BLaER1 treated with 17β-estradiol and CSF1 and Interleukin-3, amounts not matched to agents 10 nM and 100 nM (cell line): ENCODE measurements at regions not wholly inside any gene's neighbourhood (a gene's known extent, or its start where the extent isn't known, plus 50 kb on each side); places are given as distances from the start of the nearest gene placed in this dataset.

Experiments
- H3K27ac ChIP-seq, 11 experiments: shearing (Covaris generic); formaldehyde crosslinking; 2 replicates each; pipeline ENCODE4 v1.8.1; 2022
- H3K27me3 ChIP-seq, 11 experiments: shearing (Covaris generic); formaldehyde crosslinking; 2 replicates each; pipeline ENCODE4 v1.8.1; 2022
- H3K36me3 ChIP-seq, 11 experiments: shearing (Covaris generic); formaldehyde crosslinking; 2 replicates each; pipeline ENCODE4 v1.8.1; 2022
- H3K4me1 ChIP-seq, 10 experiments: shearing (Covaris generic); formaldehyde crosslinking; 2 replicates each; pipeline ENCODE4 v1.8.1; 2022
- H3K4me2 ChIP-seq, 11 experiments: shearing (Covaris generic); formaldehyde crosslinking; 2 replicates each; pipeline ENCODE4 v1.8.1; 2022
- H3K4me3 ChIP-seq, 10 experiments: shearing (Covaris generic); formaldehyde crosslinking; 2 replicates each; pipeline ENCODE4 v1.8.1; 2022
- H3K9ac ChIP-seq, 11 experiments: shearing (Covaris generic); formaldehyde crosslinking; 2 replicates each; pipeline ENCODE4 v1.8.1; 2022
- H3K9me3 ChIP-seq, 11 experiments: shearing (Covaris generic); formaldehyde crosslinking; replicated peaks in 1 of 11; 2 replicates each; pipeline ENCODE4 v1.8.1; 2022
- H4K20me1 ChIP-seq, 11 experiments: shearing (Covaris generic); formaldehyde crosslinking; 2 replicates each; pipeline ENCODE4 v1.8.1; 2022
- Cebpa-rat ChIP-seq, 11 experiments: shearing (Covaris generic); IDR thresholded peaks; 2 replicates each; pipeline ENCODE4 v1.8.1; 2022

DNA sequence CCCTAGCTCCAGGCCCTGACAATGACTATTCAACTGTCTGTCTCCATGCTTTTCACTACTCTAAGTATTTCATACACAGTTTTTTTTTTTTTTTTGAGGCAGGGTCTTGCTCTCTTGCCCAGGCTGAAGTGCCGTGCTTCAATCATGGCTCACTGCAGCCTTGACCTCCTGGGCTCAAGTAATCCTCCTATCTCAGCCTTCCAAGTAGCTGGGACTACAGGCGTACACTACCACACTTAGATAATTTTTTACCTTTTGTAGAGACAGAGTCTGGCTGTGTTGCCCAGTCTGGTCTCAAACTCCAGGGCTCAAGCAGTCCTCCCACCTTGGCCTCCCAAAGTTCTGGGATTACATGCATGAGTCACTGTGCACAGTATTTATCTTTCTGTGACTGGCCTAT is 815.4 kb downstream of the DACH1 start:
- no peak overlapping the region for H3K9ac ChIP-seq
- no peaks in the 10 kb centered on the region for H4K20me1 ChIP-seq
- peaks cover 9 to 23% (median 17%) of the 10 kb centered on the region in 11 experiments; a peak in 20 of 22 replicates for H3K9me3 ChIP-seq
- no peak for TF ChIP-seq Cebpa-rat (IDR thresholded peaks at IDR 0.05)
- H3K4me2 ChIP-seq: no peak overlapping the region
- peaks cover 0 to 11% (median 6%) of the 10 kb centered on the region in 10 experiments; a peak in 7 of 20 replicates for H3K4me1 ChIP-seq
- no peak overlapping the region for H3K27ac ChIP-seq
- no peaks in the 10 kb centered on the region for H3K27me3 ChIP-seq
- H3K36me3 ChIP-seq: no peaks in the 10 kb centered on the region; a peak in 1 of 22 replicates
- H3K4me3 ChIP-seq: no peak overlapping the region

DNA sequence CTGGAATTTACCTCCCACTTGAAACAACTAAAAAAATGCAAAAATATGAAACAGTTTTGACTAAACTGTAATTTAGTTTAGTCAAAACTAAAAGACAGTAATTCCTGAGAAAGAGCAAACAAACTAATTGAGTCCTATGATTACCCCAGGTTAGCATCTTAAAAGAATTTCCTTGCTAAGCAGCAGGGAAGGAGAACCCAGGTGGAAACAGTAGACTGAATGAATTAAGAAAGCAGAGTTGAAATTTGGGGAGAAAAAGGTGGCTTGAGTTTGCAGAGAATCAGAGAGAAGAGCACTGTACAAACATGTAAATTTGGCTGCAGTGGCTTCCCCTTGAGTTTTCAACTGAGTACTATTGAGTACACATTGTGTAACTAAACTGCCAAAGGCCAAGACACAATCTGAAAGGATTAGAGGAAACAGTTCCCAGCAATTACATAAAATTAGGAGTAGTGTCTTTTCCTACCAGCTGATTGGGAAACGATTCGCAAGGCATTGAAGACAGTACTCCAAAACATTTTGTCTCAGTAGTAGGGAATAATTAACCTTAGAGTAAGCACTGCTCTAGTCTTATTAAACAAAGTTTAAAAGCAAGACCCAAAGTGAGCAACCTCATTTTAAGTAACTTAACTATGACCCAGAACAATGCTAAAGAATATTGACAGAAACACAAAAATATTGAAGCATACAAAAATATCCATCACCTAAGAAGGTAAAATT is 820.5 kb downstream of the DACH1 start:
- no peak overlapping the region for H3K4me2 ChIP-seq
- no peak overlapping the region for H3K4me3 ChIP-seq
- H4K20me1 ChIP-seq: no peaks in the 10 kb centered on the region
- no peak overlapping the region for H3K27ac ChIP-seq
- no peak overlapping the region for H3K9ac ChIP-seq
- H3K36me3 ChIP-seq: no peaks in the 10 kb centered on the region
- H3K4me1 ChIP-seq: peaks cover 0 to 5% (median 0%) of the 10 kb centered on the region in 10 experiments; a peak in 5 of 20 replicates
- H3K9me3 ChIP-seq: no peaks in the 10 kb centered on the region
- no peak for TF ChIP-seq Cebpa-rat (IDR thresholded peaks at IDR 0.05)
- H3K27me3 ChIP-seq: no peaks in the 10 kb centered on the region

GRCh38 chr13:71045101-71045500 is 821.9 kb downstream of the DACH1 start:
- no peak overlapping the region for H3K27ac ChIP-seq
- no peak overlapping the region for H3K4me3 ChIP-seq
- no peak for TF ChIP-seq Cebpa-rat (IDR thresholded peaks at IDR 0.05)
- peaks cover 0 to 8% (median 0%) of the 10 kb centered on the region in 10 experiments; a peak in 5 of 20 replicates for H3K4me1 ChIP-seq
- no peaks in the 10 kb centered on the region for H3K27me3 ChIP-seq
- H3K9me3 ChIP-seq: no peaks in the 10 kb centered on the region
- no peaks in the 10 kb centered on the region for H3K36me3 ChIP-seq
- no peak overlapping the region for H3K9ac ChIP-seq
- no peak overlapping the region for H3K4me2 ChIP-seq
- H4K20me1 ChIP-seq: no peaks in the 10 kb centered on the region

DNA sequence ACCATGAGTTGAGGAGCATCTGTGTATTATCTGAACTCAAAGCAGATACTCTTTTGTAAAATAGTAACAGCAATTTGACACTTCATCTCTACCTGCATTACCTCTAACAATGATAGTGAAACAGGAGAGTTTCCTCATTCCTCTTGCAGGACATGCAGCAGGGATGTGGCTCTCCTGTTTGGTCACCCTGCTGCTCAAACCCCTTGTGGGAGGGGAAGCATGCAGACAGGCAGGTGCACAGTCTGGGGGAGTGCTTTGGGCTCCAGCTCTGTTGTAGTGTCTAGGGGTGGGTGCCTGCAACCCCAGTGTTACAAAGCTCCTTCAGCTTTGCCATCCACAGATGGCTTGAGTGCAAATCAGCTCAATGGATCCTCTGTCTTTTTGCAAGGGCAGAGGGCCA is 827.6 kb downstream of the DACH1 start:
- no peaks in the 10 kb centered on the region for H3K36me3 ChIP-seq
- no peaks in the 10 kb centered on the region for H4K20me1 ChIP-seq
- H3K27me3 ChIP-seq: no peaks in the 10 kb centered on the region
- no peak overlapping the region for H3K4me3 ChIP-seq
- H3K4me1 ChIP-seq: peaks cover 0 to 8% (median 0%) of the 10 kb centered on the region in 10 experiments; a peak in 5 of 20 replicates
- H3K27ac ChIP-seq: no peak overlapping the region
- H3K4me2 ChIP-seq: no peak overlapping the region
- no peak overlapping the region for H3K9ac ChIP-seq
- H3K9me3 ChIP-seq: no peaks in the 10 kb centered on the region
- TF ChIP-seq Cebpa-rat (IDR thresholded peaks at IDR 0.05): no peak

- H3K36me3 ChIP-seq: no peaks in the 10 kb centered on the region
- H3K27ac ChIP-seq: no peak overlapping the region
- no peak overlapping the region for H3K4me3 ChIP-seq
- peaks cover 8 to 23% (median 19%) of the 10 kb centered on the region in 11 experiments; a peak in 21 of 22 replicates for H3K9me3 ChIP-seq
- no peaks in the 10 kb centered on the region for H4K20me1 ChIP-seq
- H3K4me2 ChIP-seq: no peak overlapping the region
- no peaks in the 10 kb centered on the region for H3K4me1 ChIP-seq
- TF ChIP-seq Cebpa-rat (IDR thresholded peaks at IDR 0.05): no peak
- H3K9ac ChIP-seq: no peak overlapping the region
- no peaks in the 10 kb centered on the region for H3K27me3 ChIP-seq
Observed at GRCh38 chr13:71034018-71034417, 833.0 kb downstream of the DACH1 start.

DNA sequence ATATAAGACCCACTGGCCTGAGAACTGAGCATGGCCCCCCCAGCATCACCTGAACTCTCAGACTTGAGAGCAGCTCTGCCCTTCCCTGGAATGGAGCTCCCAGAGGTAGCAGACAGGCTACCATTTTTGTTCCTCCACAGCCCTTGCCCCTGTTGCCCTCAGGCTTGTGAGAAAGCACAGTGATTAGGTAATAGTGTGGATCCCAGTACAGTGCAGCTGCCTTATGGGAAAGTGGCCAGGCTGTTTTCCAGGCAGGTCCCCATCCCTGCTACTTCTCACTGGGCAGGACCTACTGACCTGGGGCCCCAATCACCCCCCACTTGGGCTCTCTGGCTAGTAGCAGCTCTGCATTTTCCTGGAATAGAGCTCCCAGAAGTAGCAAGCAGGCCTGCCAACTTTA is 834.0 kb downstream of the DACH1 start:
- Histone ChIP-seq H3K36me3 (no peaks in the 10 kb centered on the region), H3K27ac (no peak overlapping the region), H3K4me2 (no peak overlapping the region), H3K9ac (no peak overlapping the region), H4K20me1 (no peaks in the 10 kb centered on the region), H3K27me3 (no peaks in the 10 kb centered on the region), H3K9me3 (peaks cover 18 to 33% (median 29%) of the 10 kb centered on the region in 11 experiments), H3K4me3 (no peak overlapping the region), H3K4me1 (no peaks in the 10 kb centered on the region)
- no peak for TF ChIP-seq Cebpa-rat (IDR thresholded peaks at IDR 0.05)

DNA sequence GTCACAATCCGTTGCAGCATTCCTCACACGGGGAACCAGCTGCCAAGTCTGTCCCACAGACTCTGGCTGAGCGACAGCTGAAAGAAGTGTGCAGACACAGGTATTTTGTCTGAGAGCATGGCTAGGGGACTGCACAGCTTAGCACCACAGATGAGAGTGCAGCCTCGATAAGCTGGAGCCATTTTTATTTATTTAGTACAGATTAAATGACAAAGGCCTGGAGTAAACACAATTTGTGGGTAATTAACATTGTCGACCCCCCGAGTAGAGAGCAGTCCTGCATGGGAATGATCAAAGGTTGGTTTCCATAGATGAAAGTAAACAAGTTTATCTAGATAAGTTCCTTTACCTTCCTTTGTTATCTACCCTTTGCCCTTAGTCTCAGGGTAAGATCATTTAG is 836.2 kb downstream of the DACH1 start:
- H3K4me2 ChIP-seq: no peak overlapping the region
- H3K9ac ChIP-seq: no peak overlapping the region
- H3K27me3 ChIP-seq: no peaks in the 10 kb centered on the region
- TF ChIP-seq Cebpa-rat (IDR thresholded peaks at IDR 0.05): no peak
- H3K9me3 ChIP-seq: peaks cover 40 to 55% (median 51%) of the 10 kb centered on the region in 11 experiments
- H3K27ac ChIP-seq: no peak overlapping the region
- no peaks in the 10 kb centered on the region for H4K20me1 ChIP-seq
- H3K36me3 ChIP-seq: no peaks in the 10 kb centered on the region
- peaks cover 2 to 8% (median 5%) of the 10 kb centered on the region in 10 experiments for H3K4me1 ChIP-seq
- H3K4me3 ChIP-seq: no peak overlapping the region

DNA sequence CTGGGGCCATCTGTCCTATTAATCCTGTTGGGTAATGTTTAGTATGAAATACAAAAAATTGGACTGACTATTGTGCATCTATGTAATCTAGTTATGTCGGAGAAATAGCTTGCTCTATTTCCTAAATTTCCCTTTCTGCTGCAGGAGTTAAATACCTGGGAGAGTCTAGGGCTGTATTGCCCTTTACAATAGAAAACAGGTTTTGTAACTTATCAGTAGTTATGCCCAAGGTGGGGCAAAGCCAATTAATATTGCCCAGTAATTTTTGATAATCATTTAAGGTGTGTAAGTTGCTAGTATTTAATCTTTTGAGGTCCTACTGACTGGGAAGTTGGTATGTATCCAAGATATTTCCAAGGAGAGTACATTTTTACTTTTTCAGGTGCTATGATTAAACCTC is 838.1 kb downstream of the DACH1 start:
- H3K36me3 ChIP-seq: no peaks in the 10 kb centered on the region
- no peak for TF ChIP-seq Cebpa-rat (IDR thresholded peaks at IDR 0.05)
- no peak overlapping the region for H3K27ac ChIP-seq
- peaks cover 7 to 27% (median 13%) of the 10 kb centered on the region in 10 experiments for H3K4me1 ChIP-seq
- H4K20me1 ChIP-seq: no peaks in the 10 kb centered on the region
- H3K9ac ChIP-seq: no peak overlapping the region
- no peaks in the 10 kb centered on the region for H3K27me3 ChIP-seq
- H3K4me2 ChIP-seq: no peak overlapping the region
- peaks cover 42 to 59% (median 54%) of the 10 kb centered on the region in 11 experiments for H3K9me3 ChIP-seq
- no peak overlapping the region for H3K4me3 ChIP-seq

DNA sequence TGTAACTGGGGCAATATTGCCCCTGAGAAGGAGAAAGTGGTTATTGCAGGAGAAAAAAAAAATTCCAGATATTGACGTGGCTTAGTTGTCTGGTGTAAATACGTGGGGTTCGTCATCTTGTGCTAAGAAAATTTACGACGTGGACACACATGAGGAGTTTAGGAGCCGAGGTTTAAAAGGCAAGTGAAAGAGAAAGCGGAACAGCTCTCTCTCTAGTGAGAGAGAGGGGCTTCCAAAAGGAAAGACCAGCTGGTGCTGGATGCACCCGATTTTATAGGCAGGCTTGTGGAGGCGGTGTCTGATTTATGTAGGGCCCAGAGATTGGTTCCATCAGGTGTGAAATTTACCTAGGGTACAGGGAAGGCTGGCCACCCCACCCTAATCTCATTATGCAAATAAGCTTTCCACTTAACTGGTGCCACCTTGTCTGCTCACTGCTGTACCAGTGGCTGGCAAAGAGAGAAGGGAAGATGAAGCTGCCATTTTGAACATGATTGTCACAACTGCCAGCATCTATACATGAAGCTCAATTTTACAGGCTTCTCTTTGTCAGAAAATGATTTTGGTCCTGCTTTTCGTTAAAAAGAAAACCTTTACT is 845.1 kb downstream of the DACH1 start:
- Histone ChIP-seq H4K20me1 (no peaks in the 10 kb centered on the region), H3K36me3 (no peaks in the 10 kb centered on the region), H3K4me3 (peak overlapping the region in 1 of 10 experiments; percentile 38; a peak in 1 of 20 replicates), H3K27ac (0 out of 22 replicates have a peak overlapping the region, but pooled peaks of 2 of the 11 experiments have one; percentile 6 to 10), H3K4me1 (peaks cover 7 to 32% (median 17%) of the 10 kb centered on the region in 10 experiments), H3K9me3 (peaks cover 11 to 17% (median 15%) of the 10 kb centered on the region in 11 experiments; a peak in 21 of 22 replicates), H3K4me2 (peak overlapping the region in 10 of 11 experiments; percentile 11 to 46 (median 30); a peak in 17 of 22 replicates), H3K9ac (no peak overlapping the region), H3K27me3 (no peaks in the 10 kb centered on the region)
- TF ChIP-seq Cebpa-rat (IDR thresholded peaks at IDR 0.05): no peak
